ENCODE measurements at regions not wholly inside any gene's neighbourhood (a gene's known extent, or its start where the extent isn't known, plus 50 kb on each side); places are given as distances from the start of the nearest gene placed in this dataset.
"Not testable (repeated sequence)": the region's sequence is repeated elsewhere in the genome, so short reads cannot be mapped to it uniquely, and the experiment has no call there.

DNA sequence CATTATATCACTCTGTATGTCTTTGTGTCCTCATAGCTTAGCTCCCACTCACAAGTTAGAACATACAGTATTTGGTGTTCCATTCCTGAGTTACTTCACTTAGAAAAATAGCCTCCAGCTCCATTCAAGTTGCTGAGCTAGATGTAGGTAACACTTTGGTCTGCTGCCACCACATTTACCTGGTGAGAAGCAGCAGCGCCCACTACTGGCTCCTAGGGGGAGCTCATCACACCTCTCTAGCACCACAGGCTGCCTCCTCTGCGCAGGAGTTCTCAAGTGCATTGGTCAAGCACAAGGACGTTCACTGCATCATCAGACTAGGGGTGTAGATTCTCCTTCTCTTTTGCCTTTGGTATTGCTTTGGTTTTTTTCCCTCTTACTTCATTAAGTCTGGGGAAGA lies 530.9 kb upstream of the AUTS2 start:
- no peaks in the 10 kb centered on the region for H3K27me3 ChIP-seq (replicated peaks in 2 of 5; ENCODE audit: control insufficient read depth in 4 of 5, insufficient read depth in 5 of 5, low read length in 4 of 5)
- H3K9me3 ChIP-seq (ENCODE audit: control extremely low read depth in 1 of 5, control insufficient read depth in 4 of 5, insufficient read depth in 2 of 5, low read depth in 1 of 5, low read length in 4 of 5) = peaks cover 0 to 7% (median 0%) of the 10 kb centered on the region in 5 experiments
- peak in 1 of 3 donors; percentile 4 for DNase-seq
- no peaks in the 10 kb centered on the region for H3K36me3 ChIP-seq (ENCODE audit: control insufficient read depth in 4 of 4, insufficient read depth in 4 of 4, low read length in 3 of 4)
- H3K27ac ChIP-seq (ENCODE audit: insufficient read depth in 1 of 2, low read depth in 1 of 2, low read length in 2 of 2, poor library complexity in 1 of 2, severe bottlenecking in 2 of 2) = no peak overlapping the region
- no peaks in the 10 kb centered on the region for H3K4me1 ChIP-seq (ENCODE audit: control extremely low read depth in 1 of 4, control insufficient read depth in 4 of 4, insufficient read depth in 4 of 4, low read length in 3 of 4)
- POLR2A ChIA-PET = no interaction called here
- no peak overlapping the region for H3K4me3 ChIP-seq (ENCODE audit: control insufficient read depth in 1 of 7, extremely low read depth in 1 of 7, insufficient read depth in 4 of 7, low read depth in 2 of 7, low read length in 6 of 7)
- WGBS (ENCODE audit: insufficient coverage) = 0% methylated on average over 1 of the region's 3 CpGs
- CTCF ChIA-PET = interaction anchor here (1.1 kb wide), 1 partner anchor 74 kb away, joined by 3 read pairs; no protein-coding TSS in a partner anchor

DNA sequence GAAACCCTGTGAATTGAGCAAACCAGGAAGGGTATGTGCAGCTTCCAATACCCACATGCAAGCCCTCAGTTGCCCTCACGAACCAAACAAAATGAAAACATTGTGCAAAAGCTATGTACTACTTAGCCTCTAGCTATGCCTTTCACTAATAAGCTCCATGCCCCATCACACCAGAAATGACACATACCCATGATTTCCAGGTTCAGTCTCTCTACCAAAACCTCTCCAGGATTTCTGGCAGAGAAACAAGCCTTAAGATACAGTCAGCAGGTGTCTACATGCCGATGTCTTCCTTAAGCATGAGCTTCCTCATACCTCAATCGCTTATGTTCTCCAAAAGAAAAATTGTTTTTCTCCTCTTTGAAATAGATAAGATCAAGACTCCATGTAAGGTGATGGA lies 527.8 kb upstream of the AUTS2 start:
- Histone ChIP-seq H3K36me3 (ENCODE audit: control insufficient read depth in 4 of 4, insufficient read depth in 4 of 4, low read length in 3 of 4) (no peaks in the 10 kb centered on the region), H3K4me1 (ENCODE audit: control extremely low read depth in 1 of 4, control insufficient read depth in 4 of 4, insufficient read depth in 4 of 4, low read length in 3 of 4) (no peaks in the 10 kb centered on the region), H3K27ac (ENCODE audit: insufficient read depth in 1 of 2, low read depth in 1 of 2, low read length in 2 of 2, poor library complexity in 1 of 2, severe bottlenecking in 2 of 2) (no peak overlapping the region), H3K4me3 (ENCODE audit: control insufficient read depth in 1 of 7, extremely low read depth in 1 of 7, insufficient read depth in 4 of 7, low read depth in 2 of 7, low read length in 6 of 7) (no peak overlapping the region), H3K27me3 (replicated peaks in 2 of 5; ENCODE audit: control insufficient read depth in 4 of 5, insufficient read depth in 5 of 5, low read length in 4 of 5) (no peaks in the 10 kb centered on the region), H3K9me3 (ENCODE audit: control extremely low read depth in 1 of 5, control insufficient read depth in 4 of 5, insufficient read depth in 2 of 5, low read depth in 1 of 5, low read length in 4 of 5) (peaks cover 0 to 5% (median 0%) of the 10 kb centered on the region in 5 experiments)
- whole genome bisulfite sequencing (ENCODE audit: insufficient coverage) = 100% methylated on average over 1 of the region's 3 CpGs
- POLR2A ChIA-PET = no interaction called here
- no peak for DNase-seq
- CTCF ChIA-PET = no interaction called here

DNA sequence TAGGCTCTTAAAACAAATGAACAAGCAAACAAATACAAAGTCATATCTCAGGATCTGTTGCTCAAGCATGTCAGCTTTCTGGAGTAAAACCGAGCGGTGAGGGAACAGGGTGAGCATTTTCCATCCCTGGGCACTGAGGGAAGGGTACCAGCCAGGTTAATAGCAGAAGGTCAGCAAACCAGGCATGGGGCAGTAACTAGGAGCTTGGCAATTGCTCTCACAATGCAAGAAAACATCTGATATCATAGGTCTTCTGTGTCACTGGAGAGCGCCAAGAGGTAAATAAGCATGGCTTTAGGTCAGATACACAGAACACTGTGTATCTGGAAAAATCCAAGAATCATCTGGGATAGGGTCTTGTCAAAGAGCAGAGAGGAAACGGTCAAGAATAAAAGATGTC lies 521.7 kb upstream of the AUTS2 start:
- no peak overlapping the region for H3K4me3 ChIP-seq (ENCODE audit: control insufficient read depth in 1 of 7, extremely low read depth in 1 of 7, insufficient read depth in 4 of 7, low read depth in 2 of 7, low read length in 6 of 7)
- 92% methylated on average over 4 of the region's 4 CpGs for WGBS (ENCODE audit: insufficient coverage)
- H3K27me3 ChIP-seq (replicated peaks in 2 of 5; ENCODE audit: control insufficient read depth in 4 of 5, insufficient read depth in 5 of 5, low read length in 4 of 5) = no peaks in the 10 kb centered on the region
- peaks cover 0 to 3% (median 0%) of the 10 kb centered on the region in 5 experiments for H3K9me3 ChIP-seq (ENCODE audit: control extremely low read depth in 1 of 5, control insufficient read depth in 4 of 5, insufficient read depth in 2 of 5, low read depth in 1 of 5, low read length in 4 of 5)
- H3K4me1 ChIP-seq (ENCODE audit: control extremely low read depth in 1 of 4, control insufficient read depth in 4 of 4, insufficient read depth in 4 of 4, low read length in 3 of 4) = no peaks in the 10 kb centered on the region
- H3K27ac ChIP-seq (ENCODE audit: insufficient read depth in 1 of 2, low read depth in 1 of 2, low read length in 2 of 2, poor library complexity in 1 of 2, severe bottlenecking in 2 of 2) = no peak overlapping the region
- DNase-seq = no peak
- ChIA-PET CTCF (no interaction called here), POLR2A (no interaction called here)
- H3K36me3 ChIP-seq (ENCODE audit: control insufficient read depth in 4 of 4, insufficient read depth in 4 of 4, low read length in 3 of 4) = no peaks in the 10 kb centered on the region

DNA sequence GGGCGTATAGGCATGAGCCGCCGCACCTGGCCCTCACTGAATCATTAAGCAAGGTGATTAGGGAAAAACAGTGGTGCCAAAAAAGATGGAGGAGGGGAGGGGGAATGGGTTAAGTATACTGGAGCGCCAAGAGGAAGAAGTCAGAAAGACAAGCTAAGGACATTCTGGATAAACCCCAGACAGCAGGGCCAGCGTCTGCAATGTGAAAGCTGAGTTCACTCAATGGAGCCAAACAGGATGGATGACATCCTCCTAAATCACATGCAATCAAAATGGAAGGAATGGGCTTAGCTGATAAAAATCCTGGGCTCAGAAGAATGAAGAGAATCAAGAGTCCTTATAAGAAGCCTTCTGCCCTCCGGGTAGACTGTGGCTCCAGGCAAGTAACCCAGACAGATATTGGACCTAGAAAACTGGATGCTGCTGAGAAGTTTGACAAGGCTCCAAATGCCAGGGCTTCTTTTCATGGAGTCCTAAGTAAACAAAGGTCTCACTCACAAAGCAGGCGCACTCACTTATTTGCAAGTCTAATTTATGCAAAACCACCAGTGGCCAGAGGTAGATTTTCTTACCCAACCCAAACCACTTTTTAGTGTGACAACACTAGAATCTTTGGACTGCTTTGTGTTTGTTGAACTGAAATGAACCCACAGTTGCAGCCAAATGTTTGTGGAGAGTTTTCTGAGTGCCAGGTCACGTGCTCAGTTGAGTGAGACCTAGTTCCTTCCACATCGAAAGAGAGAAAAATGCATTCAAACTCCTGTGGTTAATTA lies 519.1 kb upstream of the AUTS2 start:
- H3K4me1 ChIP-seq (ENCODE audit: control extremely low read depth in 1 of 4, control insufficient read depth in 4 of 4, insufficient read depth in 4 of 4, low read length in 3 of 4) = no peaks in the 10 kb centered on the region
- H3K9me3 ChIP-seq (ENCODE audit: control extremely low read depth in 1 of 5, control insufficient read depth in 4 of 5, insufficient read depth in 2 of 5, low read depth in 1 of 5, low read length in 4 of 5) = peaks cover 0 to 3% (median 0%) of the 10 kb centered on the region in 5 experiments
- H3K36me3 ChIP-seq (ENCODE audit: control insufficient read depth in 4 of 4, insufficient read depth in 4 of 4, low read length in 3 of 4) = no peaks in the 10 kb centered on the region
- no peak for DNase-seq
- POLR2A ChIA-PET = no interaction called here
- no peaks in the 10 kb centered on the region for H3K27me3 ChIP-seq (replicated peaks in 2 of 5; ENCODE audit: control insufficient read depth in 4 of 5, insufficient read depth in 5 of 5, low read length in 4 of 5)
- no peak overlapping the region for H3K4me3 ChIP-seq (ENCODE audit: control insufficient read depth in 1 of 7, extremely low read depth in 1 of 7, insufficient read depth in 4 of 7, low read depth in 2 of 7, low read length in 6 of 7)
- CTCF ChIA-PET = no interaction called here
- no peak overlapping the region for H3K27ac ChIP-seq (ENCODE audit: insufficient read depth in 1 of 2, low read depth in 1 of 2, low read length in 2 of 2, poor library complexity in 1 of 2, severe bottlenecking in 2 of 2)
- WGBS (ENCODE audit: insufficient coverage) = 84% methylated on average over 8 of the region's 9 CpGs

DNA sequence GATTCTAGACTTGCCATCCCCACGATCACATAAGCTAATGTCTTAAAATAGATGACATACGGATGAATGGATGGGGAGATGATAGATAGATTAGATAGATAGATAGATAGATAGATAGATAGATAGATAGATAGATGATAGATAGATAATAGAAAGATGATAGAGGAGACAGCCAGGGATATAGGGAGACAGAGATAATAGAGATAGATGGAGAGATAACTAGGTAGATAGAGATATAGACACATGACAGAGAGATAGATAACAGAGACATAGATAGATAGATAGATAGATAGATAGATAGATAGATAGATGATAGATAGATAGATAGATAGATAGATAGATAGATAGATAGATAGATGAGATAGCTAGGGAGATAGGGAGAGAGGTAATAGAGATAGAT lies 511.0 kb upstream of the AUTS2 start:
- POLR2A ChIA-PET; H3K27ac ChIP-seq (ENCODE audit: insufficient read depth in 1 of 2, low read depth in 1 of 2, low read length in 2 of 2, poor library complexity in 1 of 2, severe bottlenecking in 2 of 2): not testable (repeated sequence)
- 100% methylated on average over 1 of the region's 2 CpGs for WGBS (ENCODE audit: insufficient coverage)

DNA sequence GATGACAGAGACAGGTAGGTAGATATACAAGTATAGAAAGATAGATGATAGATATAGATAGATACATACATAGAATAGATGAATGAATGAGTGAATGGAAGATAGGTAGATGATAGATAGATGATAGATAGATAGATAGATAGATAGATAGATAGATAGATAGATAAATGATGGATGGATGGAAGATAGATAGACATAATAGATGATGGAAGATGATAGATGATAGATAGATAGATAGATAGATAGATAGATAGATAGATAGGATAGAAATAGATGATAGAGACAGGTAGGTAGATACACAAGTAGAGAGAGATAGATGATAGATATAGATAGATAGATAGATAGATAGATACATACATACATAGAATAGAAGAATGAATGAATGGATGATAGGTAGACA lies 510.1 kb upstream of the AUTS2 start:
- Histone ChIP-seq H3K36me3 (ENCODE audit: control insufficient read depth in 4 of 4, insufficient read depth in 4 of 4, low read length in 3 of 4) (no peaks in the 10 kb centered on the region), H3K4me1 (ENCODE audit: control extremely low read depth in 1 of 4, control insufficient read depth in 4 of 4, insufficient read depth in 4 of 4, low read length in 3 of 4) (no peaks in the 10 kb centered on the region), H3K9me3 (ENCODE audit: control extremely low read depth in 1 of 5, control insufficient read depth in 4 of 5, insufficient read depth in 2 of 5, low read depth in 1 of 5, low read length in 4 of 5) (peaks cover 0 to 4% (median 0%) of the 10 kb centered on the region in 5 experiments), H3K27me3 (replicated peaks in 2 of 5; ENCODE audit: control insufficient read depth in 4 of 5, insufficient read depth in 5 of 5, low read length in 4 of 5) (no peaks in the 10 kb centered on the region), H3K4me3 (ENCODE audit: control insufficient read depth in 1 of 7, extremely low read depth in 1 of 7, insufficient read depth in 4 of 7, low read depth in 2 of 7, low read length in 6 of 7) (no peak overlapping the region), H3K27ac (ENCODE audit: insufficient read depth in 1 of 2, low read depth in 1 of 2, low read length in 2 of 2, poor library complexity in 1 of 2, severe bottlenecking in 2 of 2) (no peak overlapping the region)
- CTCF ChIA-PET = no interaction called here
- no peak for DNase-seq
- POLR2A ChIA-PET = no interaction called here

More for the DNA sequence above, 511.0 kb upstream of the AUTS2 start:
- H3K27me3 ChIP-seq (replicated peaks in 2 of 5; ENCODE audit: control insufficient read depth in 4 of 5, insufficient read depth in 5 of 5, low read length in 4 of 5); H3K4me3 ChIP-seq (ENCODE audit: control insufficient read depth in 1 of 7, extremely low read depth in 1 of 7, insufficient read depth in 4 of 7, low read depth in 2 of 7, low read length in 6 of 7); H3K4me1 ChIP-seq (ENCODE audit: control extremely low read depth in 1 of 4, control insufficient read depth in 4 of 4, insufficient read depth in 4 of 4, low read length in 3 of 4); H3K9me3 ChIP-seq (ENCODE audit: control extremely low read depth in 1 of 5, control insufficient read depth in 4 of 5, insufficient read depth in 2 of 5, low read depth in 1 of 5, low read length in 4 of 5); H3K36me3 ChIP-seq (ENCODE audit: control insufficient read depth in 4 of 4, insufficient read depth in 4 of 4, low read length in 3 of 4); CTCF ChIA-PET; DNase-seq: not testable (repeated sequence)

DNA sequence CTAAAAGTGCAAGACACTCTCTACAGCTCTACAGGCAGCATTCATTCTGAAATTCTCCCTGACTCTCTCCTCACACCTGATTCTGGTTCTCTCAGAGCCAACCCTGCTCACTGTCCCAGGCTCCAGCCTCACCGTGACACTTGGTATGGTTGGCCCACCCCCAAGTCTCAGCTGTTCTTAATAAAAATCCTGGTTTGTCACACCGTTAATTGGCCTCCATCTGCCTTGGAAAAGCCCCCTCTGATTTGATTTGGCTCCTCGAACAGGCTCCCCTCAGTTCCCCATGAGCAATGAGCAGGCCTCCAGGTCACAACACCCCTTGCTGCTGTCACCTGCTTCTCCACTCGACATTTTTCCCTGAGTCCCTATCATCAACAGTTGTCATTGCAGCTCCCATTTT lies 507.3 kb upstream of the AUTS2 start:
- ChIA-PET POLR2A (no interaction called here), CTCF (no interaction called here)
- Histone ChIP-seq H3K9me3 (ENCODE audit: control extremely low read depth in 1 of 5, control insufficient read depth in 4 of 5, insufficient read depth in 2 of 5, low read depth in 1 of 5, low read length in 4 of 5) (peaks cover 0 to 9% (median 4%) of the 10 kb centered on the region in 5 experiments), H3K27me3 (replicated peaks in 2 of 5; ENCODE audit: control insufficient read depth in 4 of 5, insufficient read depth in 5 of 5, low read length in 4 of 5) (no peaks in the 10 kb centered on the region), H3K4me1 (ENCODE audit: control extremely low read depth in 1 of 4, control insufficient read depth in 4 of 4, insufficient read depth in 4 of 4, low read length in 3 of 4) (no peaks in the 10 kb centered on the region), H3K36me3 (ENCODE audit: control insufficient read depth in 4 of 4, insufficient read depth in 4 of 4, low read length in 3 of 4) (no peaks in the 10 kb centered on the region), H3K4me3 (ENCODE audit: control insufficient read depth in 1 of 7, extremely low read depth in 1 of 7, insufficient read depth in 4 of 7, low read depth in 2 of 7, low read length in 6 of 7) (no peak overlapping the region), H3K27ac (ENCODE audit: insufficient read depth in 1 of 2, low read depth in 1 of 2, low read length in 2 of 2, poor library complexity in 1 of 2, severe bottlenecking in 2 of 2) (no peak overlapping the region)
- DNase-seq = no peak
- 84% methylated on average over 4 of the region's 4 CpGs for WGBS (ENCODE audit: insufficient coverage)
